ENCODE measurements at regions not wholly inside any gene's neighbourhood (a gene's known extent, or its start where the extent isn't known, plus 50 kb on each side); places are given as distances from the start of the nearest gene placed in this dataset.
A peak's percentile ranks its signal among the peaks of the same experiment; 100 is the strongest.

DNA sequence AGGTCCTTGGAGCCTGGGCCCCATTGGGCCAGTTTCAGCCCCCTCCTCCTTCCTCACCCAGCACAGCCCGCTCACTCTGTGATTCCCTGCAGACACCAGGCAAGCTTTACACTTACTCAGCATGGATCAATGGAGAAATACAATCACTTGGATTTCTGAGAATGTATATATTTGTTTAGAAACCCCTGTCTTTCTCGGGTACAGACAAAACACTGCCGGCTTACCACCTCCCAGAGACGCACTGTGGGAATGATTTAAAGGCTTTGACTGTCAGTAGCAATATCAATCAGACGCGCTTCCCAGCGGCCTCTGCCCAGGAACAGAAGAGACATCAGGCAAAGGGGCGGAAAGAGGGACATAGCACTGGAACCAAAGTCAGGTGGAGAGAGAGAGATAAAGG, 186.5 kb downstream of the MAFB start:
- no peak for TF ChIP-seq SPI1 (IDR thresholded peaks at IDR 0.05; ENCODE audit: borderline replicate concordance, low read depth)
- TF ChIP-seq, protein P1, sequence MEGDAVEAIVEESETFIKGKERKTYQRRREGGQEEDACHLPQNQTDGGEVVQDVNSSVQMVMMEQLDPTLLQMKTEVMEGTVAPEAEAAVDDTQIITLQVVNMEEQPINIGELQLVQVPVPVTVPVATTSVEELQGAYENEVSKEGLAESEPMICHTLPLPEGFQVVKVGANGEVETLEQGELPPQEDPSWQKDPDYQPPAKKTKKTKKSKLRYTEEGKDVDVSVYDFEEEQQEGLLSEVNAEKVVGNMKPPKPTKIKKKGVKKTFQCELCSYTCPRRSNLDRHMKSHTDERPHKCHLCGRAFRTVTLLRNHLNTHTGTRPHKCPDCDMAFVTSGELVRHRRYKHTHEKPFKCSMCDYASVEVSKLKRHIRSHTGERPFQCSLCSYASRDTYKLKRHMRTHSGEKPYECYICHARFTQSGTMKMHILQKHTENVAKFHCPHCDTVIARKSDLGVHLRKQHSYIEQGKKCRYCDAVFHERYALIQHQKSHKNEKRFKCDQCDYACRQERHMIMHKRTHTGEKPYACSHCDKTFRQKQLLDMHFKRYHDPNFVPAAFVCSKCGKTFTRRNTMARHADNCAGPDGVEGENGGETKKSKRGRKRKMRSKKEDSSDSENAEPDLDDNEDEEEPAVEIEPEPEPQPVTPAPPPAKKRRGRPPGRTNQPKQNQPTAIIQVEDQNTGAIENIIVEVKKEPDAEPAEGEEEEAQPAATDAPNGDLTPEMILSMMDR (IDR thresholded peaks at IDR 0.05; ENCODE audit: insufficient read depth, low read length), result no peak
- no peak for TF ChIP-seq GABPA (IDR thresholded peaks at IDR 0.05; ENCODE audit: low read depth)
- TF ChIP-seq, protein P2, sequence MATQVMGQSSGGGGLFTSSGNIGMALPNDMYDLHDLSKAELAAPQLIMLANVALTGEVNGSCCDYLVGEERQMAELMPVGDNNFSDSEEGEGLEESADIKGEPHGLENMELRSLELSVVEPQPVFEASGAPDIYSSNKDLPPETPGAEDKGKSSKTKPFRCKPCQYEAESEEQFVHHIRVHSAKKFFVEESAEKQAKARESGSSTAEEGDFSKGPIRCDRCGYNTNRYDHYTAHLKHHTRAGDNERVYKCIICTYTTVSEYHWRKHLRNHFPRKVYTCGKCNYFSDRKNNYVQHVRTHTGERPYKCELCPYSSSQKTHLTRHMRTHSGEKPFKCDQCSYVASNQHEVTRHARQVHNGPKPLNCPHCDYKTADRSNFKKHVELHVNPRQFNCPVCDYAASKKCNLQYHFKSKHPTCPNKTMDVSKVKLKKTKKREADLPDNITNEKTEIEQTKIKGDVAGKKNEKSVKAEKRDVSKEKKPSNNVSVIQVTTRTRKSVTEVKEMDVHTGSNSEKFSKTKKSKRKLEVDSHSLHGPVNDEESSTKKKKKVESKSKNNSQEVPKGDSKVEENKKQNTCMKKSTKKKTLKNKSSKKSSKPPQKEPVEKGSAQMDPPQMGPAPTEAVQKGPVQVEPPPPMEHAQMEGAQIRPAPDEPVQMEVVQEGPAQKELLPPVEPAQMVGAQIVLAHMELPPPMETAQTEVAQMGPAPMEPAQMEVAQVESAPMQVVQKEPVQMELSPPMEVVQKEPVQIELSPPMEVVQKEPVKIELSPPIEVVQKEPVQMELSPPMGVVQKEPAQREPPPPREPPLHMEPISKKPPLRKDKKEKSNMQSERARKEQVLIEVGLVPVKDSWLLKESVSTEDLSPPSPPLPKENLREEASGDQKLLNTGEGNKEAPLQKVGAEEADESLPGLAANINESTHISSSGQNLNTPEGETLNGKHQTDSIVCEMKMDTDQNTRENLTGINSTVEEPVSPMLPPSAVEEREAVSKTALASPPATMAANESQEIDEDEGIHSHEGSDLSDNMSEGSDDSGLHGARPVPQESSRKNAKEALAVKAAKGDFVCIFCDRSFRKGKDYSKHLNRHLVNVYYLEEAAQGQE (IDR thresholded peaks at IDR 0.05; ENCODE audit: insufficient replicate concordance, low read depth), result no peak
- TF ChIP-seq POLR2AphosphoS5 (IDR thresholded peaks at IDR 0.05; ENCODE audit: low read depth), result no peak
- Histone ChIP-seq H3K27me3 (ENCODE audit: insufficient read depth, poor library complexity, severe bottlenecking) (no peaks in the 10 kb centered on the region), H3K4me3 (replicated peaks; ENCODE audit: insufficient read depth, low read length) (no peak overlapping the region), H3K27ac (replicated peaks) (no peak overlapping the region)
- DNase-seq (ENCODE audit: low read depth in 1 of 2, low spot score in 1 of 2), result no peak

DNA sequence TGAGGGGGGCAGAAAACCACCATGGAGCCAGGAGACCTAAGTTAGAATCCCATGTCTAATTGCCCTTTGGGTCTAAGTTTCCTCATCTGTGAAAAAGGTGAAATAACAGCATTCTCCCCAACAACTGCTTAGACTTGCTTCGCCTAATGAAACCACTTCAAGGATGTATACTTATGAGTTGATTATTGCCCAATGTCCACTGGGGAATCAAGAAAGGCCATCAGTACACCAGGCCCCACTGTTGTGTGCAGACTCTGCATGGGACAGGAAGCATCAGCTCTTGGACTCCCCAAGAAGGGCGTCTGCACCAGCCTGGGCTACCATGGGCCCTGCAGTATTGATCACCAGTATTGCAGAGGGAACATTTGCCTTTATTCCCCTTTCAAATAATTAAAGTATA, 189.6 kb downstream of the MAFB start:
- Histone ChIP-seq H3K27ac (replicated peaks) (peak overlapping the region; percentile 87), H3K27me3 (ENCODE audit: insufficient read depth, poor library complexity, severe bottlenecking) (no peaks in the 10 kb centered on the region), H3K4me3 (replicated peaks; ENCODE audit: insufficient read depth, low read length) (no peak overlapping the region)
- DNase-seq (ENCODE audit: low read depth in 1 of 2, low spot score in 1 of 2), result no peak
- TF ChIP-seq, protein P2 (IDR thresholded peaks at IDR 0.05; ENCODE audit: insufficient replicate concordance, low read depth), result no peak
- TF ChIP-seq SPI1 (IDR thresholded peaks at IDR 0.05; ENCODE audit: borderline replicate concordance, low read depth), result no peak
- no peak for TF ChIP-seq GABPA (IDR thresholded peaks at IDR 0.05; ENCODE audit: low read depth)
- TF ChIP-seq POLR2AphosphoS5 (IDR thresholded peaks at IDR 0.05; ENCODE audit: low read depth), result no peak
- TF ChIP-seq, protein P1 (IDR thresholded peaks at IDR 0.05; ENCODE audit: insufficient read depth, low read length), result no peak

DNA sequence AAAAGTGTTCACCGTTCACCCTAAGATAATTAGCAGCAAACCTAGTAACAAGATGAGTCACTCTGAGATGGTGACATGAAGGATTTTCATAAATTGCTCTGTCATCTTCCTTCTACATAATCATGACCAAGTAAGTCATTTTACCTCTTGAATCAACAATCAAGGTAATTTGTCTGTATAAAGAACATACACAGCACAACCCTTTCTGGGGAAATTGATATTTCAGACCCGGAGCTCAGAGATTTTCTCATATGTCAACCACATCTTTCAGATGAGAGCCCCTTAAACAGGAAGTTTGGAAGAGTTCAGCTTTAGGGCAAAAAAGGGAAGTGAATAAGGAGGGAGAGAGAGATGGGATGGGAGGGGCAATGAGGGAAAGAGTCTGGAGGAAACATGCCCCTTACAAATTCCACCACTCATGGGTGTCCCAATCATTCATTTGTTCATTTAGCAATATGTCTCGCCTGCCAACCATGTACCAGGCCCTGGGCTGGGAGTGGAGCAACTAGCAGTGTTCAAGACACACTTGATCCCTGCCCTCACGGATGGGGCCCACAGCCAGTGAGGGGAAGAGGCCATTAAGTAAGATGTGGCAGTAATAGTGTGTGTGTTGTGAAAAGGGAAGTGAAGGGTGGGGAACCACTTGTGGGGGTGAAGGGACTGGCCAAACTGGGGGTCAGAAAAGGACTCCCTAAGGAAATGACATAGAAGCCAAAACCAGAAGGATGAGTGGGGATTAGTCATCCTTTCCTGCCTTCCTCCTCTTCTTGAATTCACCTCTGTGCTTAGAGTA, 190.9 kb downstream of the MAFB start:
- peak; percentile 95 for TF ChIP-seq SPI1 (IDR thresholded peaks at IDR 0.05; ENCODE audit: borderline replicate concordance, low read depth)
- TF ChIP-seq POLR2AphosphoS5 (IDR thresholded peaks at IDR 0.05; ENCODE audit: low read depth), result peak; percentile 74
- TF ChIP-seq GABPA (IDR thresholded peaks at IDR 0.05; ENCODE audit: low read depth), result no peak; the same call in 1 of the 2 replicates
- TF ChIP-seq, protein P1 (IDR thresholded peaks at IDR 0.05; ENCODE audit: insufficient read depth, low read length), result no peak
- TF ChIP-seq, protein P2 (IDR thresholded peaks at IDR 0.05; ENCODE audit: insufficient replicate concordance, low read depth), result no peak
- no peaks in the 10 kb centered on the region for H3K27me3 ChIP-seq (ENCODE audit: insufficient read depth, poor library complexity, severe bottlenecking)
- peak; percentile 96 to 98 for DNase-seq (ENCODE audit: low read depth in 1 of 2, low spot score in 1 of 2)
- peak overlapping the region; percentile 87 for H3K27ac ChIP-seq (replicated peaks)
- H3K4me3 ChIP-seq (replicated peaks; ENCODE audit: insufficient read depth, low read length), result no peak overlapping the region
